Skeletal muscle tissue (tissue), 3 donors: ENCODE measurements at regions not wholly inside any gene's neighbourhood (a gene's known extent, or its start where the extent isn't known, plus 50 kb on each side); places are given as distances from the start of the nearest gene placed in this dataset.
"Not testable (repeated sequence)": the region's sequence is repeated elsewhere in the genome, so short reads cannot be mapped to it uniquely, and the experiment has no call there.

ENCODE experiments used
- H3K27ac ChIP-seq: one replicate; pipeline ENCODE4 v1.7.0; 2013; ENCODE audit warnings: mild to moderate bottlenecking, low read depth, low read length, inconsistent platforms
- H3K27me3 ChIP-seq, 3 donors: one replicate each; pipeline ENCODE4 v1.7.0; 2013; ENCODE audit warnings: low read length in 3 of 3; ENCODE audit not compliant: control insufficient read depth in 3 of 3, insufficient read depth in 3 of 3
- H3K36me3 ChIP-seq, 3 donors: one replicate each; pipeline ENCODE4 v1.7.0; 2013; ENCODE audit warnings: low read length in 3 of 3; ENCODE audit not compliant: control insufficient read depth in 3 of 3, insufficient read depth in 3 of 3
- H3K4me1 ChIP-seq, 3 donors: one replicate each; pipeline ENCODE4 v1.7.0; 2013; ENCODE audit warnings: low read length in 3 of 3, mild to moderate bottlenecking in 3 of 3; ENCODE audit not compliant: control insufficient read depth in 3 of 3, insufficient read depth in 3 of 3
- H3K4me3 ChIP-seq, 3 donors: one replicate each; pipeline ENCODE4 v1.7.0; 2013; ENCODE audit warnings: low read length in 3 of 3
- H3K9ac ChIP-seq, 3 donors: one replicate each; pipeline ENCODE4 v1.7.0; 2013; ENCODE audit warnings: low read length in 3 of 3, mild to moderate bottlenecking in 3 of 3, moderate library complexity in 2 of 3, low read depth in 1 of 3
- H3K9me3 ChIP-seq, 3 donors: one replicate each; pipeline ENCODE4 v1.7.0; 2013; ENCODE audit warnings: low read length in 3 of 3; ENCODE audit not compliant: control insufficient read depth in 3 of 3
- donor health status: Osteomylitis.

- Histone ChIP-seq H3K36me3 (no peaks in the 10 kb centered on the region), H3K4me3 (no peak overlapping the region), H3K9me3 (no peaks in the 10 kb centered on the region), H3K27me3 (no peaks in the 10 kb centered on the region), H3K4me1 (no peaks in the 10 kb centered on the region), H3K9ac (no peak overlapping the region), H3K27ac (no peak overlapping the region)
Measured at GRCh38 chr6:99668036-99668705, 61.5 kb downstream of the PRDM13 start.

GRCh38 chr6:99689916-99690685, 83.5 kb downstream of the PRDM13 start:
- no peaks in the 10 kb centered on the region for H3K36me3 ChIP-seq
- H3K9ac ChIP-seq: no peak overlapping the region
- H3K9me3 ChIP-seq: no peaks in the 10 kb centered on the region
- H3K4me1 ChIP-seq: no peaks in the 10 kb centered on the region
- H3K27ac ChIP-seq: no peak overlapping the region
- H3K27me3 ChIP-seq: peaks cover 0 to 2% (median 0%) of the 10 kb centered on the region in 3 donors
- no peak overlapping the region for H3K4me3 ChIP-seq

- H3K27ac ChIP-seq, H3K4me1 ChIP-seq, H3K27me3 ChIP-seq, H3K36me3 ChIP-seq, H3K4me3 ChIP-seq, H3K9ac ChIP-seq, H3K9me3 ChIP-seq: not testable (repeated sequence)
Measured at GRCh38 chr6:99702287-99702686, 95.7 kb downstream of the PRDM13 start.

DNA sequence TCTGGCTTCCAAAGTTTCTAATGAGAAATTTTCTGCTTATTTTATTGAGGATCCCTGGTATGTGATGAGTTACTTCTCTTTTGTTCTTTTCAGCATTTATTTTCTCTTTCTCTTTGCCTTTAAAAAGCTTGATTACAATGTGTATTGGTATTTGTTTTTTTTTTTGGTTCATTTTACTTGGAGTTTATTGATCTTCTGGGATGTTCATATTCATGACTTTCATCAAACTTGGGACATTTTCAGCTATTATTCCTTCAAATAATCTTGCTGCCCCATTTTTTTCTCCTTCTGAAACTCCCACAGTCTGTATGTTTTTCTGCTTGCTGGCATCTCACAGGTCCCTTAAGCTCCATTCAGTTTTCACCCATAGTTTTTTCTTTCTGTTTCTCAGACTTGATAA, 102.4 kb downstream of the PRDM13 start:
- H3K9ac ChIP-seq: no peak overlapping the region
- no peaks in the 10 kb centered on the region for H3K36me3 ChIP-seq
- no peak overlapping the region for H3K4me3 ChIP-seq
- no peaks in the 10 kb centered on the region for H3K27me3 ChIP-seq
- no peaks in the 10 kb centered on the region for H3K4me1 ChIP-seq
- no peak overlapping the region for H3K27ac ChIP-seq
- no peaks in the 10 kb centered on the region for H3K9me3 ChIP-seq

DNA sequence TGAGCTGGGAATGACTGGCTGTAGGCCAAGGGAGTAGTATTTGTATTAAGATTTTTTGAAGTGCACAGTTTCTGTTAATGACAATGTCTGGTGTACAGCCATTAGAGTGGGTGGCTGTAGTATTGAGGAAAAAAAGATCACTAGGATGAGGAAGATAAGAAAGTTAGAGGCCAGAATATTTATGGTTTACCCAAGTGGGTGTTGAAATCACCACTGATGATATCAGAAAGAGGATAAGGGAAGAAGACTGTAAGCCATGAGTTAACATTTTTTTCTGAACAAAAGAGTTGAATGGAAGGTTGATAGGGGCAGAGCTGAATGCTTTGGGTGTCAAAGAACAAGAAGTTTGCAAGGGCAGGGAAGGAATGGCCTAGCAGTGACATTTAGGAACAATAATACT, 104.7 kb downstream of the PRDM13 start:
- Histone ChIP-seq H3K4me3 (no peak overlapping the region), H3K4me1 (no peaks in the 10 kb centered on the region), H3K27me3 (no peaks in the 10 kb centered on the region), H3K9ac (no peak overlapping the region), H3K9me3 (no peaks in the 10 kb centered on the region), H3K27ac (no peak overlapping the region), H3K36me3 (no peaks in the 10 kb centered on the region)

DNA sequence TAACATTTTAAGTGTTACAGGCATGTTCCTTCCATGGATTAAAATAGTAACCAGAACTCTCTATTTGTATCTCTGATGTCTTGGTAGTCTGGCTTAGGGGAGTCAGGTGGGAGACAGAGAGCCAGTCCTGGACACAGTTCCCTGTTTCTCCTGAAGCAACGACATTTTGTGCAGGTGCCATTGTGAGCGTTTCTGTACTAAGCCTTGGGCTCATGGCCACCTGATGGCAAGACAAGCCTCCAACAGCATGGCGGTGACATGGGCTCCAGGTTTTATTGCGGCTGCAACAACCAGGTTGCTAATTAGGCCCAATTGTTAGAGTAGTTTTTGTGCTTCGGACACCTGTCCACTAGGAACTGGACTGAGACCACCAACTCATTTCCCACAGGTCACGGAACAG, 105.3 kb downstream of the PRDM13 start:
- Histone ChIP-seq H3K9ac (no peak overlapping the region), H3K4me1 (no peaks in the 10 kb centered on the region), H3K4me3 (no peak overlapping the region), H3K36me3 (no peaks in the 10 kb centered on the region), H3K27me3 (no peaks in the 10 kb centered on the region), H3K9me3 (no peaks in the 10 kb centered on the region), H3K27ac (no peak overlapping the region)

- Histone ChIP-seq H3K36me3 (no peaks in the 10 kb centered on the region), H3K4me3 (no peak overlapping the region), H3K27me3 (no peaks in the 10 kb centered on the region), H3K9me3 (no peaks in the 10 kb centered on the region), H3K27ac (no peak overlapping the region), H3K9ac (no peak overlapping the region), H3K4me1 (no peaks in the 10 kb centered on the region)
Measured at GRCh38 chr6:99712519-99712918, 105.9 kb downstream of the PRDM13 start.

- not testable (repeated sequence) for H3K36me3 ChIP-seq, H3K27me3 ChIP-seq, H3K9me3 ChIP-seq, H3K4me1 ChIP-seq, H3K27ac ChIP-seq, H3K4me3 ChIP-seq, H3K9ac ChIP-seq
Measured at GRCh38 chr6:99722043-99722442, 115.4 kb downstream of the PRDM13 start.

DNA sequence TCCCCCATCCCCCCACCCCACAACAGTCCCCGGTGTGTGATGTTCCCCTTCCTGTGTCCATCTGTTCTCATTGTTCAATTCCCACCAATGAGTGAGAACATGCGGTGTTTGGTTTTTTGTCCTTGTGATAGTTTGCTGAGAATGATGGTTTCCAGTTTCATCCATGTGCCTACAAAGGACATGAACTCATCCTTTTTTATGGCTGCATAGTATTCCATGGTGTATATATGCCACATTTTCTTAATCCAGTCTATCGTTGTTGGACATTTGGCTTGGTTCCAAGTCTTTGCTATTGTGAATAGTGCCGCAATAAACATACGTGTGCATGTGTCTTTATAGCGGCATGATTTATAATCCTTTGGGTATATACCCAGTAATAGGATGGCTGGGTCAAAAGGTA, 123.6 kb downstream of the PRDM13 start:
- not testable (repeated sequence) for H3K4me3 ChIP-seq, H3K4me1 ChIP-seq, H3K36me3 ChIP-seq, H3K9ac ChIP-seq, H3K27ac ChIP-seq, H3K9me3 ChIP-seq, H3K27me3 ChIP-seq

- Histone ChIP-seq H3K4me3 (no peak overlapping the region), H3K27me3 (no peaks in the 10 kb centered on the region), H3K9me3 (no peaks in the 10 kb centered on the region), H3K36me3 (no peaks in the 10 kb centered on the region), H3K4me1 (peaks cover 0 to 6% (median 5%) of the 10 kb centered on the region in 3 donors), H3K9ac (no peak overlapping the region), H3K27ac (no peak overlapping the region)
Measured at GRCh38 chr6:99736302-99736701, 129.7 kb downstream of the PRDM13 start.
